ENCODE measurements at regions not wholly inside any gene's neighbourhood (a gene's known extent, or its start where the extent isn't known, plus 50 kb on each side); places are given as distances from the start of the nearest gene placed in this dataset.
"Not testable (repeated sequence)": the region's sequence is repeated elsewhere in the genome, so short reads cannot be mapped to it uniquely, and the experiment has no call there.

DNA sequence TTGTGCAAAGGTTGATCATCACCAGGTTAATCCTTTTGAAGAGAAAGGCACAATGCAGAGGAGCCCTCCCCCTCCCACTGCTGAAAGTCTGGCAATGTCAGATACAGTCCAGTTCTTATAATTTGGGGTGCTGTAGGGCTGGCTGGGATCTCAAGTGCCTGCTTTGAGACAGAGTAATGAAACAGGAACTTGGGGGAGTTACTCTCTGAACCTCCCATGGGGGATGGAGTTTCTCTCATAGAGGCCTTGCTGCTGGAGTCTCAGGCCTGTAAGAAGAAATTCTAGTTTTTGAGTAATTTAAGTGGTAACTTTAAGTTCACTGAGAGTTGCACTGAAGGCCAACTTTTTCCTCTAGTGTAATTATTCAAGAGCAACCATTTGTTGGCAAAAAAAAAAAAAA lies 410.5 kb downstream of the KCNRG start:
- no peak for DNase-seq

DNA sequence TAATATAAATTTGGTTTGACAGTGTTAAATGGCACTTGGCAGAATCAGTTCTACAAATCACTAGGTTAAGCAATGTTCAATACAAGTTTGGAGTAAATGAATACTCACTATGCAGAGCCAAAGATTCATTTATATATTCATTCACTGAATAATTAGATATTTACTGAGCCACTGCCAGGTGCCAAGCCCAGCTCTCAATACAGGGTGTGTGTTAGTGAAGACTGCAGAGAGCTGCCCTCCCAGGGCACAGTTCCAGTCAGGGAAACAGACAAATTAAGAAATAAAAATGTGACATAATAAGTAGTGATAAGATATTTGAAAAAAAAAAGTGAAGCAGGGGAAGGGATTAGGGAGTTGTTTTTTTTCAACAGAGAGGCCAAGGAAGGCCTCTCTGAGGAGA lies 411.7 kb downstream of the KCNRG start:
- no peak for TF ChIP-seq POLR2A (IDR thresholded peaks at IDR 0.05)
- TF ChIP-seq, protein P1, sequence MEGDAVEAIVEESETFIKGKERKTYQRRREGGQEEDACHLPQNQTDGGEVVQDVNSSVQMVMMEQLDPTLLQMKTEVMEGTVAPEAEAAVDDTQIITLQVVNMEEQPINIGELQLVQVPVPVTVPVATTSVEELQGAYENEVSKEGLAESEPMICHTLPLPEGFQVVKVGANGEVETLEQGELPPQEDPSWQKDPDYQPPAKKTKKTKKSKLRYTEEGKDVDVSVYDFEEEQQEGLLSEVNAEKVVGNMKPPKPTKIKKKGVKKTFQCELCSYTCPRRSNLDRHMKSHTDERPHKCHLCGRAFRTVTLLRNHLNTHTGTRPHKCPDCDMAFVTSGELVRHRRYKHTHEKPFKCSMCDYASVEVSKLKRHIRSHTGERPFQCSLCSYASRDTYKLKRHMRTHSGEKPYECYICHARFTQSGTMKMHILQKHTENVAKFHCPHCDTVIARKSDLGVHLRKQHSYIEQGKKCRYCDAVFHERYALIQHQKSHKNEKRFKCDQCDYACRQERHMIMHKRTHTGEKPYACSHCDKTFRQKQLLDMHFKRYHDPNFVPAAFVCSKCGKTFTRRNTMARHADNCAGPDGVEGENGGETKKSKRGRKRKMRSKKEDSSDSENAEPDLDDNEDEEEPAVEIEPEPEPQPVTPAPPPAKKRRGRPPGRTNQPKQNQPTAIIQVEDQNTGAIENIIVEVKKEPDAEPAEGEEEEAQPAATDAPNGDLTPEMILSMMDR (IDR thresholded peaks at IDR 0.05): no peak
- Histone ChIP-seq H3K9me3 (no peaks in the 10 kb centered on the region), H3K4me1 (peaks cover 8% of the 10 kb centered on the region), H3K36me3 (replicated peaks in 1 of 2; ENCODE audit: insufficient read depth in 1 of 2, low read depth in 2 of 2) (no peaks in the 10 kb centered on the region), H3K27me3 (no peaks in the 10 kb centered on the region), H3K4me3 (no peak overlapping the region), H3K27ac (no peak overlapping the region)
- peak in 2 of 4 donors; percentile 24 to 27 for DNase-seq
- intact Hi-C loops (cut with DNase I): no loop called here
- ATAC-seq: no peak

More for the DNA sequence above, 410.5 kb downstream of the KCNRG start:
- no peak for TF ChIP-seq POLR2A (IDR thresholded peaks at IDR 0.05)
- TF ChIP-seq, protein P1 (IDR thresholded peaks at IDR 0.05): no peak
- Histone ChIP-seq H3K9me3 (no peaks in the 10 kb centered on the region), H3K4me1 (peaks cover 14% of the 10 kb centered on the region), H3K36me3 (replicated peaks in 1 of 2; ENCODE audit: insufficient read depth in 1 of 2, low read depth in 2 of 2) (no peaks in the 10 kb centered on the region), H3K27ac (no peak overlapping the region), H3K4me3 (no peak overlapping the region), H3K27me3 (no peaks in the 10 kb centered on the region)
- no peak for ATAC-seq
- intact Hi-C loops (cut with DNase I): no loop called here

DNA sequence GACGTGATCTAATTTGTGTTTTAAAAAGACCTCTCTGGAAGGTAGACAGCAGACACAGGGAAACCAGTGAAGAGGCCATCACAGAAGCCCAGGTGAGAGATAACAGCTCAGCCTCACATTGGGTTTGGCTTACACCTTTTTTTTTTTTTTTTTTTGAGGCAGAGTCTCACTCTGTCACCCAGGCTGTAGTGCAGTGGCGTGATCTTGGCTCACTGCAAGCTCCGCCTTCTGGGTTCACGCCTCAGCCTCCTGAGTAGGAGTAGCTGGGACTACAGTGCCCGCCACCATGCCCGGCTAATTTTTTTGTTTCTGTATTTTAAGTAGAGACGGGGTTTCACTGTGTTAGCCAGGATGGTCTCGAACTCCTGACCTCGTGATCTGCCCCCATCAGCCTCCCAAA lies 412.3 kb downstream of the KCNRG start:
- WGBS, 2 donors: 91 to 92% methylated on average over 9 of the region's 9 CpGs
- H3K27ac ChIP-seq; DNase-seq; H3K36me3 ChIP-seq (replicated peaks in 1 of 2; ENCODE audit: insufficient read depth in 1 of 2, low read depth in 2 of 2); ATAC-seq; H3K4me3 ChIP-seq; H3K9me3 ChIP-seq; H3K27me3 ChIP-seq; H3K4me1 ChIP-seq; intact Hi-C loops (cut with DNase I): not testable (repeated sequence)

DNA sequence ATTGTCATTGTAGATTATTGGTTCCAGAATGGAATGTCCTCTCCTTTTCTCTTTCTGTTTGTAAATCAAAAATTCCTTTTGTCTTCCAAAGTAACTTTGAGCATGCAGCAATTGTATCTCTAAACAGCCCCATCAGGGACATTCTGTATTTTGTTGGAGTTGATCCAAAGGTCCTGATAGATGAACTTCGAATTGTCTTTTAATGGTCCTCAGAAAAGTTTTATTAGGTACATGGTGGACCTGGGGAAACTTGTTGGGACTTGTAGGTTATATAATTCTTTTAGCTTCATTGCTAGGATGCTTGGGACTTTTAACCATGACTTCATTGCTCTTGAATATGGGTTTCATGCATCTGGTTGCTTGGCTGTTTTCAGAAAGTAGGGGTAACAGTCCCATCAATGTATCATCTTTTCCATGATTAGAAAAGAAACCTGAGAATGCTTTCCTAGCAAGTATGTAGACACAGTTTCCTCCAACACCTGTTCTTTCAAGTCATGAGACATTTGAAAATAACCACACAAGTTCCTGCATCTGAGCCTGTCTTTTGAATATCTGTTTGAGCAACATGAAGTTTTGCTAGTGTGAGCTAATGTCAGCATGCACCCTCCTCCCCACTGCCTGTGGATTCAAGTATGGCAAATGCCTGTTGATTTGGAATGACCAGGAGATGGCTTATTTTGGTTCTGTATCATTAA lies 413.1 kb downstream of the KCNRG start:
- Histone ChIP-seq H3K27me3 (no peaks in the 10 kb centered on the region), H3K4me1 (no peaks in the 10 kb centered on the region), H3K36me3 (replicated peaks in 1 of 2; ENCODE audit: insufficient read depth in 1 of 2, low read depth in 2 of 2) (no peaks in the 10 kb centered on the region), H3K27ac (no peak overlapping the region), H3K9me3 (no peaks in the 10 kb centered on the region), H3K4me3 (no peak overlapping the region)
- no peak for ATAC-seq
- intact Hi-C loops (cut with DNase I): no loop called here
- WGBS, 2 donors: 68% methylated on average over 1 of the region's 1 CpG
- TF ChIP-seq POLR2A (IDR thresholded peaks at IDR 0.05): no peak
- TF ChIP-seq, protein P1 (IDR thresholded peaks at IDR 0.05): no peak
- no peak for DNase-seq

DNA sequence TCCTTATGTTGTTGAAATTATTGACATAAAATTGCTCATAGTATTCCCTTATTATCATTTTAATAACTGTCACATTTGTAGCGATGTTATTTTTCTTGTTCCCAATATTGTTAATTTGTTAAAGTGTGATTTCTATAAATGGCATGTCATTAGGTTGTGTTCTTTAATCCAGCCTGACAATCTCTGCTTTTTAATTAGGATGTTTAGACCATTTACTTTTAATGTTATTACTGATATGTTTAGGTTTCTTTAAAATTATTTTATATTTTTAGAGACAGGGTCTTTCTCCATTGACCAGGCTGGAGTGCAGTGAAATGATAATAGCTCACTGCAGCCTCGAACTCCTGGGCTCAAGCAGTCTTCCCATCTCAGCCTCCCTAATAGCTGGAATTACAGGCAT lies 408.5 kb downstream of the DLEU7 start:
- Histone ChIP-seq H3K27me3 (no peaks in the 10 kb centered on the region), H3K4me1 (no peaks in the 10 kb centered on the region), H3K27ac (no peak overlapping the region), H3K36me3 (replicated peaks in 1 of 2; ENCODE audit: insufficient read depth in 1 of 2, low read depth in 2 of 2) (no peaks in the 10 kb centered on the region), H3K9me3 (no peaks in the 10 kb centered on the region), H3K4me3 (no peak overlapping the region)
- WGBS, 2 donors: 93 to 100% methylated on average over 2 of the region's 2 CpGs
- intact Hi-C loops (cut with DNase I): no loop called here
- DNase-seq: no peak
- TF ChIP-seq, protein P1 (IDR thresholded peaks at IDR 0.05): no peak
- ATAC-seq: no peak

All from body of pancreas (tissue), 4 donors.